Spleen (tissue), 11 donors: ENCODE measurements at regions not wholly inside any gene's neighbourhood (a gene's known extent, or its start where the extent isn't known, plus 50 kb on each side); places are given as distances from the start of the nearest gene placed in this dataset.

Experiments
- DNase-seq: peaks from one replicate; pipeline ENCODE4 v3.0.0-alpha.2; 2020
- H3K27ac ChIP-seq, 8 donors: fragments of 200-600 bp; sonication (generic) in 7 of 8; 1 replicate in 4 of 8; 2 replicates in 4 of 8; pipeline versions ENCODE4 v1.5.0 to v1.8.0; 2016 to 2021; ENCODE audit warnings: inconsistent platforms in 4 of 8, mild to moderate bottlenecking in 4 of 8, moderate library complexity in 1 of 8
- H3K27me3 ChIP-seq, 7 donors: fragments of 200-600 bp; sonication (generic) in 6 of 7; replicated peaks in 1 of 7; 1 replicate in 4 of 7; 2 replicates in 3 of 7; pipeline versions ENCODE4 v1.5.0 to v1.8.0; 2016 to 2021; ENCODE audit warnings: inconsistent platforms in 3 of 7, mild to moderate bottlenecking in 1 of 7
- H3K36me3 ChIP-seq, 6 donors: fragments of 200-600 bp; sonication (generic) in 5 of 6; 1 replicate in 4 of 6; 2 replicates in 2 of 6; pipeline versions ENCODE4 v1.5.0 to v1.8.0; 2016 to 2021; ENCODE audit warnings: inconsistent platforms in 2 of 6
- H3K4me1 ChIP-seq, 6 donors: fragments of 200-600 bp; sonication (generic) in 5 of 6; 1 replicate in 3 of 6; 2 replicates in 3 of 6; pipeline versions ENCODE4 v1.5.0 to v1.8.0; 2016 to 2021; ENCODE audit warnings: inconsistent platforms in 3 of 6
- H3K4me3 ChIP-seq, 8 donors: fragments of 200-600 bp; sonication (generic) in 7 of 8; 1 replicate in 4 of 8; 2 replicates in 4 of 8; pipeline versions ENCODE4 v1.5.0 to v1.8.0; 2016 to 2021; ENCODE audit warnings: inconsistent platforms in 4 of 8, mild to moderate bottlenecking in 4 of 8, moderate library complexity in 2 of 8
- H3K9me3 ChIP-seq, 8 donors: fragments of 200-600 bp; sonication (generic) in 7 of 8; 1 replicate in 4 of 8; 2 replicates in 4 of 8; pipeline versions ENCODE4 v1.5.0 to v1.8.0; 2016 to 2021; ENCODE audit warnings: inconsistent platforms in 4 of 8
- POLR2A ChIP-seq, 3 donors: fragments of 450-650 bp; IDR thresholded peaks; one replicate each; pipeline ENCODE4 v1.5.1; 2017; ENCODE audit warnings: antibody characterized with exemption in 3 of 3, mild to moderate bottlenecking in 1 of 3
- POLR2AphosphoS5 ChIP-seq, 3 donors: sonication (generic); formaldehyde crosslinking; IDR thresholded peaks; one replicate each; pipeline ENCODE4 v1.5.1; 2017; ENCODE audit warnings: antibody characterized with exemption in 3 of 3
- WGBS, 5 donors: extraction: QIAGEN DNeasy Blood & Tissue Kit in 3 of 5; methylation state at CpG; one replicate each; pipeline versions ENCODE4 v1.1.5 to v1.1.7; 2013 to 2018; 5-methylcytosine and 5-hydroxymethylcytosine counted together
- intact Hi-C: fragments of 100-400 bp; cut with DNase I; formaldehyde crosslinking; loops from one replicate; pipeline ENCODE4 v1.15.0; 2023; ENCODE audit warnings: low total_unique reads
- TF ChIP-seq, protein P1 (sequence below), 11 experiments: fragments of 200-600 bp in 7 of 11; fragments of 450-650 bp in 4 of 11; sonication (generic) in 4 of 11; IDR thresholded peaks in 8 of 11; conservative IDR thresholded peaks in 3 of 11; 1 replicate in 7 of 11; 2 replicates in 4 of 11; pipeline versions ENCODE4 v1.4.0 to v1.8.0; 2016 to 2021; ENCODE audit warnings: antibody characterized with exemption in 11 of 11, inconsistent platforms in 4 of 11, mild to moderate bottlenecking in 1 of 11
- donor health status: healthy with polysubstance abuse.
- donor health status: DM: no; HTN: no; CAD: no; lungs with moderate emphysema.
- donor health status: DM: no; HTN: no; CAD: no.
- donor health status: Bipolar disorder and iron deficiency.
- donor health status: healthy.
- donor health status: DM: no; HTN: no; CAD: no.
- donor health status: DM: yes; HTN: yes; CAD: no.

DNA sequence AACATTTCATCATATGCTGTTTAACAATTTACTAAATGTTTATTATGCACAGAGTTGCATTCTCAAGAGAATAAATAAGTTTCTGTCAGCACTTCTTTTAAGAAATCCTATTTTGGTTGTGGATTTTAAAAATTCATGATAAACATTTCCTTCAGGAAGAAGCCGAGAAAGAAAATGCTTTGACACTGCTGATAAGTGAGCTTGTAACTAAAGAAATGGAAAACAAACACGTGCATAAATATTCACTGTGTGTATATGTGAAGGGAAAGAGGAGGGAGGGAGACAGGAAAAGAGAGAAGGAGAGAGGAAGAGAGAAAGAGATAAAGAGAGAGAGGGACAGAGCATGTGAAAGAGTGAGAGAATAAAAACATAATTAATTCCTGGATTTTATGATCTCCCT is 1165.0 kb downstream of the DIAPH3 start:
- TF ChIP-seq POLR2AphosphoS5 (IDR thresholded peaks at IDR 0.05) (no peak), POLR2A (IDR thresholded peaks at IDR 0.05) (no peak)
- TF ChIP-seq, protein P1, sequence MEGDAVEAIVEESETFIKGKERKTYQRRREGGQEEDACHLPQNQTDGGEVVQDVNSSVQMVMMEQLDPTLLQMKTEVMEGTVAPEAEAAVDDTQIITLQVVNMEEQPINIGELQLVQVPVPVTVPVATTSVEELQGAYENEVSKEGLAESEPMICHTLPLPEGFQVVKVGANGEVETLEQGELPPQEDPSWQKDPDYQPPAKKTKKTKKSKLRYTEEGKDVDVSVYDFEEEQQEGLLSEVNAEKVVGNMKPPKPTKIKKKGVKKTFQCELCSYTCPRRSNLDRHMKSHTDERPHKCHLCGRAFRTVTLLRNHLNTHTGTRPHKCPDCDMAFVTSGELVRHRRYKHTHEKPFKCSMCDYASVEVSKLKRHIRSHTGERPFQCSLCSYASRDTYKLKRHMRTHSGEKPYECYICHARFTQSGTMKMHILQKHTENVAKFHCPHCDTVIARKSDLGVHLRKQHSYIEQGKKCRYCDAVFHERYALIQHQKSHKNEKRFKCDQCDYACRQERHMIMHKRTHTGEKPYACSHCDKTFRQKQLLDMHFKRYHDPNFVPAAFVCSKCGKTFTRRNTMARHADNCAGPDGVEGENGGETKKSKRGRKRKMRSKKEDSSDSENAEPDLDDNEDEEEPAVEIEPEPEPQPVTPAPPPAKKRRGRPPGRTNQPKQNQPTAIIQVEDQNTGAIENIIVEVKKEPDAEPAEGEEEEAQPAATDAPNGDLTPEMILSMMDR (IDR thresholded peaks at IDR 0.05 in 8 of 11, conservative IDR thresholded peaks at IDR 0.05 in 3 of 11), result no peak
- H3K36me3 ChIP-seq, result no peaks in the 10 kb centered on the region
- H3K27me3 ChIP-seq, result no peaks in the 10 kb centered on the region
- H3K9me3 ChIP-seq, result peaks cover 0 to 4% (median 1%) of the 10 kb centered on the region in 8 donors
- no peak for DNase-seq
- no peak overlapping the region for H3K4me3 ChIP-seq
- 48 to 68% (median 57%) methylated on average over 2 of the region's 2 CpGs for WGBS, 5 donors
- H3K4me1 ChIP-seq, result no peaks in the 10 kb centered on the region
- no peak overlapping the region for H3K27ac ChIP-seq
- intact Hi-C loops, result no loop called here

DNA sequence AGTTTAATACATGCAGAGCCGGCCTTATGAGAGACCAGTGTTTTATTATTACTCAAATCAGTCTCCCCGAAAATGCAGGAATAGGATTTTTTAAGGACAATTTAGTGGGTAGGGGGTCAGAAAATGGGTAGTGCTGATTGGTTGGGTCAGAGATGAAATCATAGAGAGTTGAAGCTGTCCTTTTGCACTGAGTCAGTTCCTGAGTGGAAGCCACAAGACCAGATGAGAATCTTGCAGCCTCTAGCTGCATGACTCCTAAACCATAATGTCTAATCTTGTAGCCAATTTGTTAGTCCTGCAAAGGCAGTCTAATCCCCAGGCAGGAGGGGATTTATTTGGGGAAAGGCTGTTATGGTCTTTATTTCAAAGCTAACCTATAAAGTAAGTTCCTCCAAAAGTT is 1163.9 kb downstream of the DIAPH3 start:
- Histone ChIP-seq H3K36me3 (no peaks in the 10 kb centered on the region), H3K27ac (no peak overlapping the region), H3K4me3 (no peak overlapping the region), H3K9me3 (peaks cover 0 to 8% (median 2%) of the 10 kb centered on the region in 8 donors), H3K27me3 (no peaks in the 10 kb centered on the region), H3K4me1 (no peaks in the 10 kb centered on the region)
- 88 to 96% (median 91%) methylated on average over 2 of the region's 2 CpGs for WGBS, 5 donors
- intact Hi-C loops, result no loop called here
- DNase-seq, result no peak
- no peak for TF ChIP-seq POLR2AphosphoS5 (IDR thresholded peaks at IDR 0.05)
- TF ChIP-seq, protein P1 (IDR thresholded peaks at IDR 0.05 in 8 of 11, conservative IDR thresholded peaks at IDR 0.05 in 3 of 11), result no peak
- TF ChIP-seq POLR2A (IDR thresholded peaks at IDR 0.05), result no peak

DNA sequence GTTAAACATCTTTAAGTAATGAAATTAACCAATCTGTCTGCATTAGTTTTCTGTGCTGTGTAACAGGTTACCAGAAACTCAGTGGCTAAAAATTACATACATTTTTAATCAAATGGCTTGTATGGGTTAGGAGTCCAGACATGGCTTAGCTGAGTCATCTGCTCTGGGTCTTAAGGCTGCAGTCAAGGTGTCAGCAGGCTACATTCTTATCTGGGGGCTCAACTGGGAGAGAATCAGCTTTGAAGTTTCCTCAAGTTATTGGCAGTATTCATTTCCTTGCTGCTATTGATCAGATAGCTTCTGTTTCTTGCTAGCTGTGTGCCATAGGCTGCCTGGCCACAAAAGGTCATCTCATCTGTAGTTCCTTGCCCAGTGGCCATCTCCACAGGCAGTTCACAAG is 1163.0 kb downstream of the DIAPH3 start:
- Histone ChIP-seq H3K27me3 (no peaks in the 10 kb centered on the region), H3K27ac (no peak overlapping the region), H3K4me1 (no peaks in the 10 kb centered on the region), H3K9me3 (peaks cover 0 to 8% (median 2%) of the 10 kb centered on the region in 8 donors), H3K36me3 (no peaks in the 10 kb centered on the region), H3K4me3 (no peak overlapping the region)
- DNase-seq, result no peak
- intact Hi-C loops, result no loop called here
- TF ChIP-seq POLR2AphosphoS5 (IDR thresholded peaks at IDR 0.05), result no peak
- TF ChIP-seq, protein P1 (IDR thresholded peaks at IDR 0.05 in 8 of 11, conservative IDR thresholded peaks at IDR 0.05 in 3 of 11), result no peak
- TF ChIP-seq POLR2A (IDR thresholded peaks at IDR 0.05), result no peak

DNA sequence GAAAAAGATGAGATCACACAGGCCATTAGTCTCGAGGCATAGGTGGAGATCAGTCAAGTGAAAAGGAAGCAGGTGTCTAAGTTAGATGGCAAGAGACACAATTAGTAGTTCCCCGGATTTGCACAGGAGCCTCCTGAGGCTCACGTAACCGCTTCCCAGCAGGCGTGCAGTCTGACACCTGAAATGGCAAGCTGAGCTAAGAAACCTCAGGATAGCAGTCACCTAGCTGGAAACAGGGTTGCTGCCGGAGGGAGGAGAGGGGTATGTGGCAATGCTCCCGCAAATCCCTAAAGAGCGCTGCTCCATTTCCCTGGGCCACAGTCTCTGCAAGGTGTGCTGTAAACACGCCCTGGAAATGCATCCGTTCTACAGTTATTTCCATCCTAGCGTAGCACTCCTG is 1151.0 kb downstream of the DIAPH3 start:
- Histone ChIP-seq H3K27me3 (no peaks in the 10 kb centered on the region), H3K4me3 (no peak overlapping the region), H3K36me3 (no peaks in the 10 kb centered on the region), H3K4me1 (no peaks in the 10 kb centered on the region), H3K27ac (no peak overlapping the region), H3K9me3 (no peaks in the 10 kb centered on the region)
- intact Hi-C loops, result no loop called here
- no peak for TF ChIP-seq POLR2AphosphoS5 (IDR thresholded peaks at IDR 0.05)
- TF ChIP-seq, protein P1 (IDR thresholded peaks at IDR 0.05 in 8 of 11, conservative IDR thresholded peaks at IDR 0.05 in 3 of 11), result no peak
- no peak for TF ChIP-seq POLR2A (IDR thresholded peaks at IDR 0.05)
- 69 to 81% (median 77%) methylated on average over 11 of the region's 11 CpGs for WGBS, 5 donors
- DNase-seq, result no peak
